HG03095 (cell line): ENCODE measurements at regions not wholly inside any gene's neighbourhood (a gene's known extent, or its start where the extent isn't known, plus 50 kb on each side); places are given as distances from the start of the nearest gene placed in this dataset.

ENCODE experiments used
- ATAC-seq: cut with Tn5 transposase; IDR thresholded peaks from one replicate; pipeline ENCODE4 v1.9.1; 2021; ENCODE audit warnings: moderate library complexity; ENCODE audit not compliant: unreplicated experiment

- ATAC-seq = no peak
Measured at GRCh38 chr2:12299431-12299830, 417.3 kb upstream of the TRIB2 start.

GRCh38 chr2:12300019-12300602, 416.6 kb upstream of the TRIB2 start:
- ATAC-seq = no peak

GRCh38 chr2:12300927-12301326, 415.8 kb upstream of the TRIB2 start:
- no peak for ATAC-seq

GRCh38 chr2:12302140-12302539, 414.6 kb upstream of the TRIB2 start:
- no peak for ATAC-seq

- no peak for ATAC-seq
Measured at GRCh38 chr2:12302691-12303090, 414.0 kb upstream of the TRIB2 start.

- no peak for ATAC-seq
Measured at GRCh38 chr2:12303181-12304030, 413.3 kb upstream of the TRIB2 start.

- no peak for ATAC-seq
Measured at GRCh38 chr2:12304564-12305171, 412.1 kb upstream of the TRIB2 start.

- ATAC-seq = no peak
Measured at GRCh38 chr2:12305931-12306330, 410.8 kb upstream of the TRIB2 start.

GRCh38 chr2:12310399-12310798, 406.3 kb upstream of the TRIB2 start:
- no peak for ATAC-seq

- no peak for ATAC-seq
Measured at GRCh38 chr2:12313445-12314126, 403.1 kb upstream of the TRIB2 start.

GRCh38 chr2:12314127-12314760, 402.5 kb upstream of the TRIB2 start:
- no peak for ATAC-seq

GRCh38 chr2:12315224-12315623, 401.5 kb upstream of the TRIB2 start:
- ATAC-seq = no peak

GRCh38 chr2:12316476-12316875, 400.3 kb upstream of the TRIB2 start:
- no peak for ATAC-seq

GRCh38 chr2:12317286-12317685, 399.4 kb upstream of the TRIB2 start:
- no peak for ATAC-seq

GRCh38 chr2:12317814-12318426, 398.8 kb upstream of the TRIB2 start:
- no peak for ATAC-seq

- ATAC-seq = no peak
Measured at GRCh38 chr2:12318427-12319057, 398.2 kb upstream of the TRIB2 start.

GRCh38 chr2:12320027-12320734, 396.6 kb upstream of the TRIB2 start:
- ATAC-seq = no peak

GRCh38 chr2:12320991-12321641, 395.6 kb upstream of the TRIB2 start:
- ATAC-seq = no peak

- ATAC-seq = no peak
Measured at GRCh38 chr2:12321886-12322285, 394.9 kb upstream of the TRIB2 start.
